ENCODE measurements at regions not wholly inside any gene's neighbourhood (a gene's known extent, or its start where the extent isn't known, plus 50 kb on each side); places are given as distances from the start of the nearest gene placed in this dataset.

DNA sequence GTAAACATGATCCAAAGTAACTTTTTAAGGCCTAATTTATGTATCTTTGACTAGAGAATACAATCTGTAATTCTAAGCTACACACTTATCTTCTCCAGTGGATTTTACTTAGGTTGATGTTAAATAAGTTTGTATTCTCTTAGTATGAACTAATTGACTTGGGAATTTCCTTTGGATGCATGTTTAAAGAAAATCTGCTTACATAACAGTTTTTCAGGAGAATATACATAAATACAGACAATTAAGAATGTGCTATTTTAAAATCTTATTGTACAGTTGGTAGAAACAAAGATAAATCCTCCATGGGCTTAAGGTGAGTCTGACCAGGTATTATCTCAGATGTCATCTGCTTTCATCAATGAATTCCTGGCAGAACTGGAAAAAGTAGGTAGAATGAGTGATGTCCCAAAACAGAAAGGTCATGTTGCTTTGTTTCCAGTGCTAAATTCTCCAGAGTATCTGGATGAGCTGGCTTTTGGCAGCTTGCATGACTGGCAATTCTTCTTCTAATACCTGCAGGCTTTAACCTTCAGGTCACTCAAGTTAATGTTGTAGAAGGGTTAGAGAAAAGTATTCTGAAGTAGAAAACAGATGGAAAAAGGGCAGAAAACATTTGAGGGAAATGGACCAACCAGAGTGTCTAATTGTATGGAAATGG, 150.6 kb downstream of the MACIR start:
- TF ChIP-seq, protein P1, sequence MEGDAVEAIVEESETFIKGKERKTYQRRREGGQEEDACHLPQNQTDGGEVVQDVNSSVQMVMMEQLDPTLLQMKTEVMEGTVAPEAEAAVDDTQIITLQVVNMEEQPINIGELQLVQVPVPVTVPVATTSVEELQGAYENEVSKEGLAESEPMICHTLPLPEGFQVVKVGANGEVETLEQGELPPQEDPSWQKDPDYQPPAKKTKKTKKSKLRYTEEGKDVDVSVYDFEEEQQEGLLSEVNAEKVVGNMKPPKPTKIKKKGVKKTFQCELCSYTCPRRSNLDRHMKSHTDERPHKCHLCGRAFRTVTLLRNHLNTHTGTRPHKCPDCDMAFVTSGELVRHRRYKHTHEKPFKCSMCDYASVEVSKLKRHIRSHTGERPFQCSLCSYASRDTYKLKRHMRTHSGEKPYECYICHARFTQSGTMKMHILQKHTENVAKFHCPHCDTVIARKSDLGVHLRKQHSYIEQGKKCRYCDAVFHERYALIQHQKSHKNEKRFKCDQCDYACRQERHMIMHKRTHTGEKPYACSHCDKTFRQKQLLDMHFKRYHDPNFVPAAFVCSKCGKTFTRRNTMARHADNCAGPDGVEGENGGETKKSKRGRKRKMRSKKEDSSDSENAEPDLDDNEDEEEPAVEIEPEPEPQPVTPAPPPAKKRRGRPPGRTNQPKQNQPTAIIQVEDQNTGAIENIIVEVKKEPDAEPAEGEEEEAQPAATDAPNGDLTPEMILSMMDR (conservative IDR thresholded peaks at IDR 0.05; ENCODE audit: low read depth, low read length): no peak
- no peak for TF ChIP-seq POLR2A (IDR thresholded peaks at IDR 0.05; ENCODE audit: low read depth, low read length)
- no peak for TF ChIP-seq SMC3 (IDR thresholded peaks at IDR 0.05; ENCODE audit: low read depth, low read length)
- peak; percentile 76 for TF ChIP-seq MAFK (IDR thresholded peaks at IDR 0.05; ENCODE audit: low read depth, low read length)
